ENCODE measurements at regions not wholly inside any gene's neighbourhood (a gene's known extent, or its start where the extent isn't known, plus 50 kb on each side); places are given as distances from the start of the nearest gene placed in this dataset.

DNA sequence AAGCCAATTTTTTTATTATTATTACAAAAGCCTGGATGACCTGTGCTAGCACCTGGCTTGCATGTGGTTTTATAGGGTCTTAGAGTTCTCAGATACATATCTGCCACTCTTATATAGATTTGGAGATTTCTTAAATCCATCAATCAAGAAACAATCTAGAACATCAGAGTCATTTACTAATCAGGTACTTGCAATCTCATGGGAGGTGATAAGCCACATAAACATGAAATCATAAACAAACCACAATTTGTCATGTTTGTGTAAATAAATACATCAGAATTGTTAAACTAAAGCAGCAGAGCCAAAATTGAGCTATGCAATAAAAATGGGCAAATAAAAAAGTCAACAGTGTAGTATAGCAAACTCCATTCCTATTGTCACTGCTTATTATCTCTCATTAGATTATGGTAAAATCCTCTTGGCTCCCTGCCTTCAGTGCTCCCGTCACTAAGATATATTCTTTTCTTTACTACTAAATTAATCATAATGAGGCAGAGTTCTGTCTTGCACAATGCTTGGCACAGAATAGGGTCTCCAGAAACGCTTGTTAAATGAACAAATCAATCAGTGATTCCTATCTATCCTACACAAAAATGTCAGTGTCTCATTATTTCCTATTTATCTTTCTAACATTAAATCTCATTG lies 108.7 kb upstream of the TTC29 start:
- no peak for DNase-seq

DNA sequence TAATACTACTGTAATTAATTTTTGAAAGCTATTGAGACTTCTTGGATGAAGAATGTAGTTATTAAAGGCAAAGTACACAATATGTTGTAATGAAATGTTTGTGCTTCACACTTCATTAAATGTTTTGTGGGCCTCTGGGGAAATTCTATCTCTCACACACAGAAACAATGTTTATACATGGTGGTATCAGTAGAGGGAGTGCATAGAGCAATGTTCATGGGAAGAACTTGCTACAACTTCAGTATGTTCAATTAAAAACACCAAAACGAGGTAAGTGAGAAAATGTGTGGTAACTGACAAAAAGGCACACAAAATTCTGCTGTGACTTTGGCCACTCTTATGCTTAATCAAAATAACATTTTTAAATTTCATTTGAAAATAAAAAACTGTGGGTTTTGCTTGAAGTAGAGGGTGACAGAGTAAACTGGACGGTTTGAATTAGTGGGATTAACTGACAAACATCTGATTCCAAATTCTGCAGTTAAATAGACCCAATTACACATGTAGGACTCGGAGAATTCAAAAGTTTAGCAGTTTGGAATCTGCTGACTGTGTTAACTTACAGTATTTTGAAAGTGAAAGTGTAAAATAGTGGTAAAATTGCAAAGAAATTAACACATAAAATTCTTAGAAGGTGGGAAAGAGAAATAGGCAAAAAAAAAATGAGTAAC lies 111.4 kb upstream of the TTC29 start:
- DNase-seq, result no peak

DNA sequence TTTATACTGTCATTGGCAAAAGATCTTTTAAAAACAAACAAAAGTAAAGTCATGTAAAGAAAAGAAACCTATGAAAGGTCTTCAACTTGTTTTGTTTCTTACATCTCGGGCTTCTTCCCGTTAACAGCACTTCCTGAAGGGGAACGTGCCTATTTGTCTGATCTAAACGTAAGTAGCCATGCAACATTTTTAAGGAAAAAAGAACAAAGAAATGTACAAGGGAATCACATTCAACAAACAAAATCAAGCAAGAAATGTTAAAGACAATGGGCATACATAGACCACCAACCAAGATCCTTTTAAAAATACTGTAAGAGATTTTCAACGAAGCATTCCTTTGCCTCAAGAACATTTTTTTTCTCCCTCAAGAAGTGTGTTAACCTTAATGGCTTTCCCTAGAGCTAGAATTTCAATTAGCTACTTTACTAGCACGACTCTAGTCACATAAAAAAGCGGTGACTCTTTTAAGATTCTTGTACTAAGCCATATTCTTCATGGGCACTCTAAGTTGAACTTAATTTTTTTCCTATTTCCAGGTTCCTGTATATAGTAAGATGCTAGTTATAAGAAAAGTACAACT lies 112.0 kb upstream of the TTC29 start:
- no peak for DNase-seq

DNA sequence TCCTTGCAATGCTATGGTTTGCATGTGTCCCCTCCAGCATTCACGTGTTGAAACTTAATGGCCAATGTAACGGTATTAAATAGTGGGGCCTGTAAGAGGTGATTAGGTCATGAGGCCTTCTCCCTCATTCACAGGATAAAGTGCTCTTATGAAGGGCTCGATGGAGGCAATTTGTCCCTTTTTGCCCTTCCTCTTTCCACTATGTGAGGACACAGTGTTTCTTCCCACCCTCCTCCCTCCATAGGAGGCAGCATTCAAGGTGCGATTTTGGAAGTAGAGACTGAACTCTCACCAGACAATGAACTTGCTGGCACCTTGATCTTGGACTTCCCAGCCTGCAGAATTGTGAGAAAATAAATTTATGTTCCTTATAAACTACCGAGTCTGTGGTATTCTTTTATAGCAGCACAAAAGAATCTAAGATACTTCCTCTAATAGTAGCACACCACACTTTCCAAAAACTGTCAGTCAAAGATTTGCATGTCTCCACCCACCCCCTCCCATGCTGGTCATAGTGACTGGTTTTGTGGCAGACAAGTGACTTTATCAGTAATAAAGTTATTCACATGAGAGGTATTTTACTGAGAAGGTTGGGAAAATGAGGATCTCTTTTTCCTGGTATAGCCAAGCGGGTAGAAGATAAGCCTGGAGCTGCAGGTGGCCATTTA lies 113.5 kb upstream of the TTC29 start:
- no peak for DNase-seq

DNA sequence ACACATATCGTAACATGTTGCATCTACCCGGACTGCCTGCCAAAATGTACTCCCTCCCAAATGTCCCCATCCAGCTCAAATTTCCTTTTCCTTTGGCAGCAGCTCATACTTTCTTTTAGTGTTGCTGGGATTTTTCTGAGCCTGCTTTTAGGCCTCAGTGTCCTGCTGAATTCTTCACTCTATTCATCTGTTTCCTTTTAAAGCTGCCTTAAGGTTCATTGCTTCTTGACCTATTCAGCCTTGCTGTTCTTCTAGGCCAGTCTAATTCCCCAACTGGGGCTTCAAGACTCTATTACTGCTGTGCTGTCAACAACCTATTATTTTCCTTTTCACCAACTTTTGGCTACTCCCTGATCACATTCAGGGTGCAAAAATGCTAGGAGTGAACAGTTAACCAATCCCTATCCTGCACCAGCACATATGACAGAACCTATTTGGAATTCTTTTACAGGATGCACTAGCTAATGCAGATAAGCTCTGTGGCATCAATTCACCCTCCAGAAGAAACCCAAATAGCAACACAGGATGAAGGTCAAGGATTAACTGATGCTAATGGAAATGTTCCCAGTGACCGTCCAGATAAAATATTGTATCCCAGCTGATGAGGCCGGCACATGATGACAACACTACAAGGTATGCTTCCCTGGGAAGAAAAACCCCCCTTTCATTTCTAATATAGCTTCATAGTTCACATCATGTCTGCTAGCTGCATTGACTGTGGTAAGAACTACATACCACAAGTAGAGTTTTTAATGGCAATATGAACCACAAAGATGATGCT lies 114.7 kb upstream of the TTC29 start:
- DNase-seq, result no peak

DNA sequence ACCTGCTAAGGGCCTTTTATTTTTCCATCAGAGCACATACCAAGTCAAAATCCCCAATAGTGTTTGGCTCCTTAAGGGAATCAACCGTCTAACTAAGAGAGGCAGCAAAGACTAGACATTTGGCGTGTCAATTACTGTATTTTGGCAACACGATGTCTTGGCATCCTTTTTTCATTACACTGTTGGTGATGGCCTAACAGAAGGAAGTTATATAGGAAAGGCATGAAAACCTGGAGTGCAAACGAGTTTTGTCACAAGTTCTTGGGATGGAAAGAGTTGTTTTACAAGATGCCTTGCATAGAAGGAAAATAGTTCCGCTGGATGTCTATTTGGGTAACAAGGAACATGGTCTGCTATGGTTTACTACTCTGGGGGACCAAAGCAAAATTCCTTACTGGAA lies 119.2 kb upstream of the TTC29 start:
- no peak for DNase-seq

DNA sequence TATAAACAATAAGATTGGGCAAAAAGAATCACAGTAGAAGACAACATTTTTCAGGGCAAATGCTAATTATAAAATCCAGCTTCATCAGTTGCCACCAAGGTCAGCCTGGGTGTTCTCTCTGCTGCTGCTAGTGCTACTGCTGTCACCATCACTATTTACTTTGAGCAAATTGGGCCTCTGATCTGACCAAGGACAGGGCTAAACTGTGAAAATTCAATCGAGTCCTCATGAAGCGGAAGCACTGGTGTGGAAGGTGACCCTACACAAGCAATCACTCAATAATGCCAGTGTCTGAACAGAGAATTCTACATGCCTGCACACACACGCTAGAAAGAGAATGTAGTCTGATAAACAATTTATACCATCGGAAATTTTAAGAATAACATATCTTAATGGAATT lies 122.9 kb upstream of the TTC29 start:
- no peak for DNase-seq

DNA sequence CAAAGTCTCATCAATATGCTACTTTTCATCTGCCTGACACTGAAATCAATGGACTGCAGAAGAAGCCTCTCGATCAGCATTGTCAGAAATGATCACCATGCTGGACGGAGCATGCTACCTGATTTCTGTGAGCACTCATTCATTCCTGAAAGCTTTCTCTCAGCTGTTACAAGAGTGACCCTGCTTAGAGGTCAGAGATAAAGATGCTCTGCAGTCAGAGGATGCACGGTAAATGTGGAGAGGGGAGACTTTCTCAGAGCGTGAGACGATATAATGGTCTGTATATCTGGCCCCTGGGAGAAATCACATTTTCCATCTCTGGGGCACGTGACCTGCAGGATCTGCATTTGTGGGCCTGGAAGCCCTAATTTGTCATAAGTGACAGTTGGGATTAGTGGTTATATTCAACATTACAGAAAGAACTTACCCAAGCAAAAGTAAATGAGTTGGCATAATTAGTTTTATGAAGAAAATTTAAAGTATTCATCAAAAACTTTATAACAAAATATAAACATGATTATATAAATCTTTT lies 125.6 kb upstream of the TTC29 start:
- DNase-seq, result no peak

DNA sequence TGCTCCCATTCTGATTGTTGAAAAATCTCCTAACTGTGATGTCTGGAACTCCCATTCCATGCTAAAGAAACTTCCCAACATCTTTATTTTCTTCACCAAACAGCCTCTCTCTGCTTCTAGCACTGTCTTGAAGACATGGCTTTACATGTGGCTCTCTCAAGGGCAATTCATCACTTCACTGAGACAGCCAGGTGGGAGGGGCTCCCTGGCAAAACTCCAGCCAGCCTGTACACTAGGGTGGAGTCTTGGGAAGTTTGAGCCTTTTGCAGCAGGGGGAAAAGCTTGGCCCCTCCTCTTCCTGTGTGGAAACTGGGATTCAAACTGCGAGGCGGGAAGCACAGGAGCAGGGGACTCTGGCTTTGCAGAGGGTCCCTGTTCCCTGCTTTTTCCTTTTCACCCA lies 130.5 kb upstream of the TTC29 start:
- DNase-seq, result no peak

DNA sequence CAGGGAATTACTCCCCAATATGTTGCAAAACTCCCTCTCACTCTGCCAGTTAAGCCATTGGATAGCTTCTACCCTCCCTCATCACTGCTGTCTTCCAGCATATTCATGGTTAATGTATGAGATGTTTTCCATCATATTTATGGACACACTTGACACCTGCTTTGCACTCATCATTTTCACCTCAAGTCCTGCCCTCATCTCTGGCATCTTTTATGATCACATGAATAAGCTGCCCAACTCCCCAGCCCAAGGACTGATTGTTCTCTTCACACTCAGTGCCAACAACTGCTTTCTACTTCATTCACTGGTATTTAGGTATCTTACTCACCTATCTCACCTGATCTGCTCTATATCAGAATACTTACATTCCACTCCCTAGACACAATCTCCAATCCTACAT lies 131.1 kb upstream of the TTC29 start:
- DNase-seq, result no peak

DNA sequence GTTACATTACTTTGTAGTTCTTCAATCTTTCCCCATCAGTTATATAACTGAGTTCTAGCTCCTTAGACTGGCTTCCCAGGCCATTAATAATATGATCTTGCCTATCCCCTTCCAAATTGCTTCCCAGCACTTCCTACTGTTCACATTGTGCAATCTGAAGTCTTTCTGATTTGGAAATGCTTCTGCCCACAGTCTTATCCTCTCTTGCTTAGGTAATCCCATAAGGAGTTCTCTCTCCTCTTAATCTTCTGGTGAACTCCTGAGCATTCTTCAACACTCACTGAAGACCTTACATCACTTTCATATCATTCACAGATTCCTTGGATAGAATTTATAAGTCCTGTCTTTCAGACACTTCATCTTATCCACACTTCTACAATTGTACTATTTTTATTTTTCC lies 132.7 kb upstream of the TTC29 start:
- no peak for DNase-seq

DNA sequence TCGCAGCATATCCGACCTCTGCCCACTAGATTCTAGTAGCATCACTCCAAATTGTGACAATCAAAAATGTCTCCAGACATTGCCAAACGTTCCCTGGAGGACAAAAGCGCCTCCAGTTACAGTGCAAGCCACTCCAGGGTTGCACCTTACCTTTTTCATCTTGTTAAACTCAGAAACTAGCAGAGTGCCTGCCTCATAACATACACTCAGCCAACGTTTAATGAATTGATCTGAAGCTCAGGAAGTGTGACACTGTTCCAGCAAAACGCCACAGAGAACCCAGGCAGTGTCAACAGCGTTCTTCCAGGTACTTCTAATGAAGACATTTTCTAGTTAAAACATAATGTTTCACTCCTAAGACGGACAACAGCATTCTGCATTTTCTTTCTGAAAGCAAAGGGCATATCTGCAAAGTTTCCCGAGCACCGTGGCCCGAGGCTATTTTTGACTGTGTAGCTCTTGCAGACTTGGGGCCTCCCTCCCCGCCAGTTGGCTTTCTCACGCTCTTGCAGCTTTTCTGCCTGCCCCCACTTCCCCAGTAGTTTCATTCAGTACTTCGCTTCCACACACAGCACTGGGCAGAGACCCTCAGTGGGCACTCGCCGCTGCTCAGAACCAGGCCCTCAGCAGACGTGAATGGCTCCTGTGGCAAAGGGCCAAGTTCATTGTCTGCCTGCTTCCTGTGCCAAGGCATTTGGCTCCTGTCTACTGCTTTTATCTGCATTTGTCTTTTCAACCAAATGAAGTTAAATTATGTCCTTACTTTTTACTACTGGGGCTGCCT lies 133.4 kb upstream of the TTC29 start:
- DNase-seq, result no peak

DNA sequence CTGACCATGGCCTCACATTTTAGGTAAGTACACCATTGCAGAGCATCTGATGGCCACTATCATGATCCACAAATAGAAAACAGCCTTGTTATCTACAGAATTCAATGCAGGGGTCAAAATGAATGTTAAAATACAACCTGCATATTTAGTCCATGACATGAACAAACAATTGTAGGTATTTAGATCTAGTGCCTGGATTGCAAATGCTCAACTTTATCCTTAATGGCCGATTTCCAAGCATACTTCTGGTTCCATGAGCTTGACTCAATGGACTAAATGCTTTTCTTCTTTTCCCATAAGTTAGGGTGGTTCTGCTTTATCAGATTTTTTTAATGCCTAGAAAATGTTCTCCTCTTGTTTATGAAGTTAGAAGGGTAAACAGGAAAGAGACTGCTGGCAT lies 139.2 kb upstream of the TTC29 start:
- DNase-seq, result no peak

DNA sequence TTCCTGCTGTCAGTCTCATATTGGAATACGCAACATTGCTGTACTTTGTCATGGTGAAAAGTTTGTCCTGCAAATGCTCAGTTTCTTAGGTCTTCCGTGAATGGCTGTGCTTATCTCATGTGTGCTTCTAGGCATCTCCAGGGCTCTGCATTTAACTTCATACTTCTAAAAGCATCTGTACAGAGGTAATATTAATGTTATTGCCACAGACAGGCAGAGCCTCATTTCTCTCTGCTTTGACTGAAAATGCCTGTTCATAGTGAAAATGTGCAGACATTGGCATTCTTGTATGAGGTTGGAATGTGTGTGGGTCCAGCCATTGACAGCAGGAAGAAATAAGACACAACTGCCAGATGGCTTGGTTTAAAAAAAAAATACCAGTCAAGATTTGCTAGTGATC lies 140.1 kb upstream of the TTC29 start:
- DNase-seq, result no peak

DNA sequence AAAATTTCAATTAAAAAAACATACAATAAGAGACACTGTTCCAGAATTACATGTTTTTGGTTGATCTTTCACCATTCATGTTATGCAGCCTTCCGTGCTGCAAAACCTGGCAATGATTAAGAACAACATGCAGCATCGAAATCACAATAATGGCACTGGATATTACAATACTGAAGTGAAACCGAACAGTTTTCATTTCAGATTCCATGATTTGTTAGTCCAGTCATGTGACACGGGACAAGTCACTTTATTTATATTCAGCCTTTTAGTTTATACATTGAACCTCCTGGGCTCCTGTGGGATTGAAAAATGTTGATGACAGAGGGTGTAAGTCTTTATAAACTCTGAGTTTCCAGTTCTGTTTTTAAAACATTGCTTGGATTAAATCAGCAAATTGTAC lies 142.5 kb upstream of the TTC29 start:
- DNase-seq, result no peak

DNA sequence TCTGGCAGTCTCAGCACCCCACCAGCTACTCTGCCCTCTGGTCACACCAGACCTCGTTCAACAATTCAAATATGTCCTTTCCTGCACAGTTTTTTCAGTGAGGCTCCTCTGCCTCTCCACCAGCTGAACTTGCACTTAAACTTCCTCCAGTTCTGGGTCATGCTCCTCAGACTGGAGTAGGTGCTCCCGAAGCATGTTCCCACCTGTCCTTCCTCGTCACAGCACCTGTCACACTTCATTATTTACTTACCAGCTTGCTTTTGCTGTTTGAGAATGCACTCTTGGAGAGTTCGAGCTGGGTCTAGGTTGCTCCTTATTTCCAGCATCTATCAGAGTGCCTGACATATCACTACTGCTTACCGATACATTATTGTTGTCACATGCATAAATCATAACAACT lies 144.8 kb upstream of the TTC29 start:
- DNase-seq, result no peak

DNA sequence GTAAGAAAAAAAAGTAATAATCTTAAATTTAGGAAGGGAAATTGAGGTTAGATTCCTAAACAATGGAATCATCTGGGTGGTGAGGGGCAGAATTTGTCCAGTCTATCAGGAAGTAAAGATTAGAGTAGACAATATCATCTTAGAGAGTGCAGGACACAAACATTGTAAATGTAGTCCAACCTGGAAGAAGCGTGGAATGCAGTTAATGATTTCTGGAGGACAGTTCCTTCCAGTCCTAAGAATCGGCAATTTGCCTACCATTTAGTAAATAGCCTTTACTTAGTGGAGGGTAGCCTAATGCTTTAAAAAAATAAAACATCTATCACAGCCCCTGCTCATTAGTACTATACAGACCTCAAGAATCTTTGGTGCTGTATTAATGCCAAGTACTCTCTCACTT lies 147.5 kb upstream of the TTC29 start:
- DNase-seq, result no peak

DNA sequence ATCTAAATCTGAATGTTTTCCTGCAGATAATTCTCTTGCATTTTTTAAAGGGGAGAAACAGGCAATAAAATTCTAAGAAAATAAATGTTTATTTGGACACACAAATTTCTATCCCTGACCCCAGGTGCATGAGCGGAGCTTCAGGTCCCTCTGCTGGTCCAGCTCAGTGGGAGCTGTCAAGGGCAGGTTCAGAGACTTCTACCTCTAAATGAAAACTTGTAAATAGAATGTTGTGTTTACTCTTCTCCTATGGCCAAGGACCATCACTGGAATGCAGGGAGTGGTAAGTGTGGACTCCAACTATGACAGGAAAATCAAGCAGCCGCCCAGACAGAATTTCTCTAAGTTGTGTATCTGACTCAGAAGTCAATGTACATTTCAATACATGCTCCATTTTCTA lies 148.6 kb upstream of the TTC29 start:
- no peak for DNase-seq

DNA sequence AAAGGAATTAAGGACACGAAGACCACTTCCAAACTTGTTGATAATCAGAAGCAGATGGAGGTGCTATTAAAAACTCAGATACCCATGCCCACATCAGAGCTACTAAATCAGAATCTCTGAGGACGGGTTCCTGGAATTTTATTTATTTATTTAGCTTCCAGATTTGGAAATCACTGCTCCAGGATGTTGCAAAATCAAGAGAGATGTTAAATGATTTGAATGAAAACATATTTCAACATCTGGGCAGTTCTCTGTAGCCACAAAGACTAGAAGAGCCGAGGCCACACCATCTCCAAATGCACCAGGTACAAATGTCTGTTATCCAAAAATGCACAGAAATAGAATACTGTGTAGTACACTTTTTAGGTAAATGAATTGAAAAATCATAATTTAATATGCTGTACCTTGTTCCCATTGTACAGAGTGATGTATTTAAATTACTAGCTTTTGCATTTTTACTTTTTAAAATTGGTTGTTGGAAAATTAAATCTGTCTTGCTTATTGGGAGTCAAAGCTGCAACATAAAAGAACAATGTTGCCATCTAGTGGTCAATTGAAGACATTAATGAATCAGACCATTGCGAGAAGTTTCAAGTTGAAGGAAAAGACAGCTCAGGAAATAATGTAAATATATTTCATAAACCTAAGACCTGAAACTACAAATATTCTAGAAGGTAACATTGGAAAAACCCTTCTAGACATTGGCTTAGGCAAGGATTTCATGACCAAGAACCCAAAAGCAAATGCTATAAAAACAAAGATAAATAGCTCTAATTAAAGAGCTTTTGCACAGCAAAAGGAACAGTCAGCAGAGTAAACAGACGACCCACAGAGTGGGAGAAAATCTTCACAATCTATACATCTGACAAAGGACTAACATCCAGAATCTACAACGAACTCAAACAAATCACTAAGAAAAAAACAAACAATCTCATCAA lies 151.3 kb upstream of the TTC29 start:
- DNase-seq, result no peak

DNA sequence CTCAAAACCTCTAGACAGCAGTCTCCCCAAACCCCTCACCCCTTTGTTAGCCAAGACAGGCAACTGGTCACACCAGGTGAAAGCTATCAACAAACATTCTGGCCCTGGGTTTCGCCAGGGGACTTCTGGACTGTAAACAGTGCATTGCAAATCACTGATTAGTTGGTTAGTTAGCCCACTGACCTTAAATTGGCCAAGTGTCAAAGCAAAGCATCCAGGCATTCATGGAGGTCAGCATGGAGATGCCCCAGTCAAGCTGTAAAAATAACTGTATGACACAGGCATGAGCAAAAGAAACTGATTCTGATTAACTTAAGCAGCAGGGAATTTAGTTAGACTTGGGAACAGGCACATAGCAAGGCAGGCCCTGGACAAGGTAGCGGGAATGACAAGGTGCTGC lies 156.0 kb upstream of the TTC29 start:
- DNase-seq, result no peak

DNA sequence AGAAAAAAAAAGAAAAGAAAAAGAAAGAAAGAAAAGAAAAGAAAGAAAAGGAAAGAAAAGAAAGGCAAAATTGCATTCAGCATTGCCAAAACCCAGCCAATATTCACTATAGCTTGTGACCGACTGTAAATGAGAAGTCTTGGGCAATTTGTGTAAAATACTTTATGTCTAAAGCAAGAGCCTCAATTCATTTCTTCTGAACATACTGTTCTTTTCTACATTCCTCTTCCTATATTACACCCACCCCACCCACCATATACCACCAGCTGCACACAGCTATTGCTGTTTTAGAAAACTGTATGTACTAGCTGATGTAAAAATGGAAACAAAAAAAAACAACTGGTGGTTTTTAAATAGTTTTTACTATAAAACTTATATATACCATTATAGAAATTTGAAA lies 156.9 kb upstream of the TTC29 start:
- no peak for DNase-seq

Measured in stimulated activated CD4-positive, alpha-beta T cell treated with anti-CD3 and anti-CD28 coated beads, Interleukin-2, amount 100 ng/mL, for 48 hours (primary cell).